CD14-positive monocyte (primary cell): ENCODE measurements at regions not wholly inside any gene's neighbourhood (a gene's known extent, or its start where the extent isn't known, plus 50 kb on each side); places are given as distances from the start of the nearest gene placed in this dataset.

ENCODE experiments used
- DNase-seq, 3 donors: peaks; one replicate each; pipeline ENCODE4 v3.0.0-alpha.2; 2011 to 2022
- H2AFZ ChIP-seq: 2 replicates; pipeline ENCODE4 v1.6.0; 2012; ENCODE audit warnings: mild to moderate bottlenecking, low read depth, low read length, inconsistent platforms; ENCODE audit not compliant: insufficient read depth, poor library complexity, severe bottlenecking
- H3K27ac ChIP-seq, 2 donors: 1 replicate in 1 of 2; 2 replicates in 1 of 2; pipeline ENCODE4 v1.5.1; 2012 to 2013; ENCODE audit warnings: low read length in 2 of 2, control low read depth in 1 of 2, inconsistent platforms in 1 of 2, low read depth in 1 of 2, mild to moderate bottlenecking in 1 of 2
- H3K27me3 ChIP-seq, 2 donors: one replicate each; pipeline versions ENCODE4 v1.6.0 to v1.6.1; 2011 to 2013; ENCODE audit warnings: low read length in 2 of 2; ENCODE audit not compliant: control insufficient read depth in 2 of 2, insufficient read depth in 2 of 2
- H3K36me3 ChIP-seq, 2 donors: replicated peaks in 1 of 2; 1 replicate in 1 of 2; 2 replicates in 1 of 2; pipeline versions ENCODE4 v1.5.1 to v1.6.1; 2012 to 2013; ENCODE audit warnings: low read length in 2 of 2, control low read depth in 1 of 2, inconsistent platforms in 1 of 2, mild to moderate bottlenecking in 1 of 2; ENCODE audit not compliant: insufficient read depth in 2 of 2, control insufficient read depth in 1 of 2
- H3K4me1 ChIP-seq, 2 donors: 1 replicate in 1 of 2; 2 replicates in 1 of 2; pipeline versions ENCODE4 v1.5.1 to v1.6.1; 2012 to 2013; ENCODE audit warnings: low read length in 2 of 2, control low read depth in 1 of 2, inconsistent platforms in 1 of 2, mild to moderate bottlenecking in 1 of 2, moderate library complexity in 1 of 2; ENCODE audit not compliant: insufficient read depth in 2 of 2, control insufficient read depth in 1 of 2
- H3K4me2 ChIP-seq: replicated peaks from 2 replicates; pipeline ENCODE3; 2012; ENCODE audit warnings: low read length, moderate library complexity, mild to moderate bottlenecking; ENCODE audit not compliant: poor library complexity, severe bottlenecking; ENCODE audit errors: extremely low read depth
- H3K4me3 ChIP-seq, 3 experiments: fragments of 200-600 bp in 1 of 3; sonication (generic) in 1 of 3; replicated peaks in 1 of 3; 1 replicate in 2 of 3; 2 replicates in 1 of 3; pipeline ENCODE4 v1.5.1; 2011 to 2013; ENCODE audit warnings: low read length in 3 of 3, mild to moderate bottlenecking in 3 of 3, control low read depth in 2 of 3, low read depth in 2 of 3, inconsistent platforms in 1 of 3, moderate library complexity in 1 of 3
- H3K79me2 ChIP-seq: 2 replicates; pipeline ENCODE4 v1.6.0; 2012; ENCODE audit warnings: mild to moderate bottlenecking, control low read depth, inconsistent platforms, low read length, moderate library complexity; ENCODE audit not compliant: insufficient read depth
- H3K9ac ChIP-seq: 2 replicates; pipeline ENCODE4 v1.6.0; 2017; ENCODE audit warnings: low read length, mild to moderate bottlenecking; ENCODE audit not compliant: insufficient read depth, poor library complexity, severe bottlenecking
- H3K9me3 ChIP-seq, 2 donors: replicated peaks in 1 of 2; 1 replicate in 1 of 2; 2 replicates in 1 of 2; pipeline versions ENCODE4 v1.5.1 to v1.6.1; 2012 to 2013; ENCODE audit warnings: low read length in 2 of 2, control low read depth in 1 of 2; ENCODE audit not compliant: control insufficient read depth in 1 of 2, insufficient read depth in 1 of 2
- H4K20me1 ChIP-seq: 2 replicates; pipeline ENCODE4 v1.6.0; 2012; ENCODE audit warnings: mild to moderate bottlenecking, low read length, control low read depth, moderate library complexity; ENCODE audit not compliant: insufficient read depth
- H3K27ac Mint-ChIP-seq, 7 donors: one replicate each; pipeline ENCODE4 v1.8.0; 2020; ENCODE audit warnings: mild to moderate bottlenecking in 7 of 7, mixed read lengths in 7 of 7, moderate library complexity in 6 of 7, inconsistent platforms in 2 of 7
- H3K27me3 Mint-ChIP-seq, 3 donors: one replicate each; pipeline ENCODE4 v1.8.0; 2021 to 2022; ENCODE audit warnings: low read depth in 3 of 3, mild to moderate bottlenecking in 3 of 3, mixed read lengths in 3 of 3, moderate library complexity in 3 of 3, inconsistent platforms in 1 of 3
- H3K36me3 Mint-ChIP-seq, 2 donors: one replicate each; pipeline ENCODE4 v1.8.0; 2020; ENCODE audit warnings: mixed read lengths in 2 of 2, inconsistent platforms in 1 of 2, mild to moderate bottlenecking in 1 of 2
- H3K4me1 Mint-ChIP-seq: one replicate; pipeline ENCODE4 v1.8.0; 2020; ENCODE audit warnings: mild to moderate bottlenecking, mixed read lengths
- H3K4me3 Mint-ChIP-seq, 2 donors: one replicate each; pipeline ENCODE4 v1.8.0; 2020; ENCODE audit warnings: mild to moderate bottlenecking in 2 of 2, mixed read lengths in 2 of 2, moderate library complexity in 1 of 2
- H3K9me3 Mint-ChIP-seq, 7 donors: one replicate each; pipeline ENCODE4 v1.8.0; 2020 to 2022; ENCODE audit warnings: mixed read lengths in 7 of 7, mild to moderate bottlenecking in 6 of 7, moderate library complexity in 6 of 7, inconsistent platforms in 2 of 7
- WGBS: methylation state at CpG from one replicate; pipeline ENCODE4 v1.1.5; 2013; ENCODE audit warnings: missing lambda C conversion rate; ENCODE audit not compliant: insufficient coverage; 5-methylcytosine and 5-hydroxymethylcytosine counted together
- intact Hi-C, 2 donors: fragments of 100-400 bp; cut with micrococcal nuclease; formaldehyde crosslinking; loops; one replicate each; pipeline versions ENCODE4 v1.15.0 to v1.15.1; 2023
- TF ChIP-seq, protein P1 (sequence below): fragments of 200-600 bp; IDR thresholded peaks from one replicate; pipeline ENCODE4 v1.8.0; 2022; ENCODE audit warnings: antibody characterized with exemption, mild to moderate bottlenecking

GRCh38 chr1:229862017-229862774 lies 204.8 kb upstream of the GALNT2 start:
- Histone ChIP-seq H3K27ac (no peak overlapping the region), H3K9me3 (no peaks in the 10 kb centered on the region), H3K79me2 (no peaks in the 10 kb centered on the region), H2AFZ (no peak overlapping the region), H3K36me3 (no peaks in the 10 kb centered on the region), H3K9ac (no peak overlapping the region), H3K4me3 (no peak overlapping the region), H3K4me1 (no peaks in the 10 kb centered on the region), H3K27me3 (no peaks in the 10 kb centered on the region), H3K4me2 (no peak overlapping the region), H4K20me1 (no peaks in the 10 kb centered on the region)
- no peaks in the 10 kb centered on the region for H3K36me3 Mint-ChIP-seq
- H3K4me3 Mint-ChIP-seq: no peak overlapping the region
- DNase-seq: no peak
- peaks cover 0 to 1% (median 0%) of the 10 kb centered on the region in 3 donors for H3K27me3 Mint-ChIP-seq
- WGBS: 88% methylated on average over 13 of the region's 15 CpGs
- H3K27ac Mint-ChIP-seq: no peak overlapping the region
- no peaks in the 10 kb centered on the region for H3K4me1 Mint-ChIP-seq
- TF ChIP-seq, protein P1, sequence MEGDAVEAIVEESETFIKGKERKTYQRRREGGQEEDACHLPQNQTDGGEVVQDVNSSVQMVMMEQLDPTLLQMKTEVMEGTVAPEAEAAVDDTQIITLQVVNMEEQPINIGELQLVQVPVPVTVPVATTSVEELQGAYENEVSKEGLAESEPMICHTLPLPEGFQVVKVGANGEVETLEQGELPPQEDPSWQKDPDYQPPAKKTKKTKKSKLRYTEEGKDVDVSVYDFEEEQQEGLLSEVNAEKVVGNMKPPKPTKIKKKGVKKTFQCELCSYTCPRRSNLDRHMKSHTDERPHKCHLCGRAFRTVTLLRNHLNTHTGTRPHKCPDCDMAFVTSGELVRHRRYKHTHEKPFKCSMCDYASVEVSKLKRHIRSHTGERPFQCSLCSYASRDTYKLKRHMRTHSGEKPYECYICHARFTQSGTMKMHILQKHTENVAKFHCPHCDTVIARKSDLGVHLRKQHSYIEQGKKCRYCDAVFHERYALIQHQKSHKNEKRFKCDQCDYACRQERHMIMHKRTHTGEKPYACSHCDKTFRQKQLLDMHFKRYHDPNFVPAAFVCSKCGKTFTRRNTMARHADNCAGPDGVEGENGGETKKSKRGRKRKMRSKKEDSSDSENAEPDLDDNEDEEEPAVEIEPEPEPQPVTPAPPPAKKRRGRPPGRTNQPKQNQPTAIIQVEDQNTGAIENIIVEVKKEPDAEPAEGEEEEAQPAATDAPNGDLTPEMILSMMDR: no peak
- intact Hi-C loops: no loop called here
- H3K9me3 Mint-ChIP-seq: no peaks in the 10 kb centered on the region

DNA sequence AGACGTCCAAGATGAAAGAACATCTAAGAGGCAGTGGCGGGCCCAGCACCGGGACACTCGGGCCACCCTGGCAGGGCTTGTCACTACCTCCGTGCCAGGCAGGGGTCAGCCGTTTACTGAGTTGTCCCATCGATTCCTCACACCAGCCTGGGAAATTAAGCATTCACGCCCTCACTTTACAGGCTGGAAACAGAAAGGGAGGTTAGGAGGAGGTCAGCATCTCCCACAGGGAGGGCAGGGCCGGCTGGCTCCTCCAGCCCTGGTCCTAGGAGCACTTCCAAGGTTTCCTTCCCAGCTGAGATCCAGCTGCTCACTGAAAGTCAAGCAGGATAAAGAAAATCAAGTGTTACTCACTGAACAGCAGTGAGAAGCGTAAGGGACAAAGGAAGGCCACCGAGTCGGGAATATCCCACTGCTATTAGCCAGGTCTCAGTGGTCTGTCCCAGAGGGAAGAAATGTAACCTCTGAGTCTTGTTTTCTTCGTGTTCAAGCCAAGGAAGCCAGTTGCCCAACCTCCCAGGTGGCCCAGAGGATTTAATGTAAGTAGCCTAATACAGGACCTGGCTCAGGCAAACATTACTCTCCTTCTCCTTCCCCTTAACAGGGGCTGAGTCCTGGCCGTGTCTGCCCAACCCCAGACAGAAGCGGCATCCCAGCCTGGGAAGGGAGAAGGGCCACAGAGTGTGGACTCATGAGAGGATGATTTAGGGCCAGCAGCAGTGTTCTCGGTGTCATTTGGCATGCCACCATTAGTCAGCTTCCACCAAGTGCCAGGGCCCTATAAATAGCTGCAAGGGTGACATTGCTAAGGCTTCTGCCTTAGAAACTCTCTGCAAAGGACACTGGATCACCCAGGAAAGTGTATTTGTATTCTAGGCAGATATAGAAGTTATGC lies 203.1 kb upstream of the GALNT2 start:
- no peak overlapping the region for H3K4me2 ChIP-seq
- no peak overlapping the region for H3K4me3 ChIP-seq
- no peak overlapping the region for H3K4me3 Mint-ChIP-seq
- 87% methylated on average over 12 of the region's 16 CpGs for WGBS
- H4K20me1 ChIP-seq: no peaks in the 10 kb centered on the region
- DNase-seq: no peak
- no peaks in the 10 kb centered on the region for H3K9me3 ChIP-seq
- H3K36me3 Mint-ChIP-seq: no peaks in the 10 kb centered on the region
- no peak overlapping the region for H2AFZ ChIP-seq
- peaks cover 0 to 4% (median 2%) of the 10 kb centered on the region in 3 donors for H3K27me3 Mint-ChIP-seq
- no peaks in the 10 kb centered on the region for H3K36me3 ChIP-seq
- H3K27ac Mint-ChIP-seq: no peak overlapping the region
- TF ChIP-seq, protein P1: no peak
- no peaks in the 10 kb centered on the region for H3K4me1 ChIP-seq
- no peak overlapping the region for H3K9ac ChIP-seq
- no peaks in the 10 kb centered on the region for H3K9me3 Mint-ChIP-seq
- intact Hi-C loops: no loop called here
- no peak overlapping the region for H3K27ac ChIP-seq
- no peaks in the 10 kb centered on the region for H3K27me3 ChIP-seq
- no peaks in the 10 kb centered on the region for H3K4me1 Mint-ChIP-seq
- no peaks in the 10 kb centered on the region for H3K79me2 ChIP-seq
